Smooth muscle cell (in vitro differentiated cells): ENCODE measurements at regions not wholly inside any gene's neighbourhood (a gene's known extent, or its start where the extent isn't known, plus 50 kb on each side); places are given as distances from the start of the nearest gene placed in this dataset.

Experiments used
- DNase-seq: peaks from one replicate; lab custom pipeline; 2025; ENCODE audit not compliant: unreplicated experiment; lab: John Stamatoyannopoulos, UW
- H2AFZ ChIP-seq: fragments of 200-600 bp; sonication (generic); 2 replicates; pipeline ENCODE4 v1.6.0; 2016; ENCODE audit warnings: antibody characterized with exemption, low read depth, mild to moderate bottlenecking
- H3F3A ChIP-seq: fragments of 200-600 bp; sonication (generic); 2 replicates; pipeline ENCODE4 v1.6.0; 2017; ENCODE audit warnings: antibody characterized with exemption, low read depth
- H3K27ac ChIP-seq: fragments of 200-600 bp; sonication (generic); 2 replicates; pipeline ENCODE4 v1.5.1; 2016; ENCODE audit warnings: low read depth, mild to moderate bottlenecking
- H3K27me3 ChIP-seq: fragments of 200-600 bp; sonication (generic); 2 replicates; pipeline ENCODE4 v1.6.1; 2016; ENCODE audit warnings: low read depth, mild to moderate bottlenecking
- H3K36me3 ChIP-seq: fragments of 200-600 bp; sonication (generic); 2 replicates; pipeline ENCODE4 v1.5.1; 2016; ENCODE audit warnings: low read depth
- H3K4me1 ChIP-seq: fragments of 200-600 bp; sonication (generic); 2 replicates; pipeline ENCODE4 v1.5.1; 2016; ENCODE audit warnings: low read depth
- H3K4me2 ChIP-seq: fragments of 200-600 bp; sonication (generic); 2 replicates; pipeline ENCODE4 v1.6.0; 2016; ENCODE audit warnings: mild to moderate bottlenecking
- H3K4me3 ChIP-seq: fragments of 200-600 bp; sonication (generic); 2 replicates; pipeline ENCODE4 v1.5.1; 2016; ENCODE audit warnings: mild to moderate bottlenecking
- H3K79me2 ChIP-seq: fragments of 200-600 bp; sonication (generic); 2 replicates; pipeline ENCODE4 v1.6.0; 2016; ENCODE audit warnings: low read depth, mild to moderate bottlenecking
- H3K9ac ChIP-seq: fragments of 200-600 bp; sonication (generic); 2 replicates; pipeline ENCODE4 v1.6.0; 2016; ENCODE audit warnings: low read depth
- H3K9me3 ChIP-seq: fragments of 200-600 bp; sonication (generic); replicated peaks from 2 replicates; pipeline ENCODE4 v1.5.1; 2016; ENCODE audit warnings: low read depth
- H4K20me1 ChIP-seq: fragments of 200-600 bp; sonication (generic); 2 replicates; pipeline ENCODE4 v1.6.0; 2016; ENCODE audit warnings: low read depth
- WGBS: methylation state at CpG from one replicate; pipeline ENCODE4 v1.1.7; 2016; ENCODE audit warnings: low lambda C conversion rate; 5-methylcytosine and 5-hydroxymethylcytosine counted together
- TF ChIP-seq, protein P1 (sequence below): fragments of 200-600 bp; sonication (generic); IDR thresholded peaks from 2 replicates; pipeline ENCODE4 v1.5.1; 2017; ENCODE audit warnings: borderline replicate concordance, mild to moderate bottlenecking, antibody characterized with exemption; ENCODE audit not compliant: insufficient read depth, poor library complexity, severe bottlenecking

DNA sequence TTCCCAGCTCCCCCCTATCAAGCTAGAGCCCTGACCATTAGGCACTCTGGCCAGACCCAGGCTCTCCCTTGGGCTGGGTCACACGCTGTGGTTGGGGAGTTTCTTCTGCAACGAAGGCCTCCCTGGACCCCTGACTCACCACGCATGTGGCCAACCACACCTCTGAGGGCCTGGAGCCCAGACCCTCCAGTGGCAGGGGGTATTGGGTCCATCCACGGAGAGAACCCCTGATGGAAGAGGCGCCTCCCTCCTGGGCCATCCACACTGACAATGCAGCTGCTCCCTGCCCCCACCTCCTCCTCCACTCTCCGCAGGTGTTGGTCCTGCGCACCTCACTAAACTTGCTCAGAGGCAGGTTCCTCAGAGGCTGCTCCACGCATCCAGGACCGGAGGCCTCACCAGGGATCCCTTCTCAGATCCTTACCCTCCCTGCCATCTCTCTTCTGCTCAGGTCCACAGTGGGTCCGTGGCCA lies 125.4 kb downstream of the RNASET2 start:
- H3K27ac ChIP-seq: no peak overlapping the region
- TF ChIP-seq, protein P1, sequence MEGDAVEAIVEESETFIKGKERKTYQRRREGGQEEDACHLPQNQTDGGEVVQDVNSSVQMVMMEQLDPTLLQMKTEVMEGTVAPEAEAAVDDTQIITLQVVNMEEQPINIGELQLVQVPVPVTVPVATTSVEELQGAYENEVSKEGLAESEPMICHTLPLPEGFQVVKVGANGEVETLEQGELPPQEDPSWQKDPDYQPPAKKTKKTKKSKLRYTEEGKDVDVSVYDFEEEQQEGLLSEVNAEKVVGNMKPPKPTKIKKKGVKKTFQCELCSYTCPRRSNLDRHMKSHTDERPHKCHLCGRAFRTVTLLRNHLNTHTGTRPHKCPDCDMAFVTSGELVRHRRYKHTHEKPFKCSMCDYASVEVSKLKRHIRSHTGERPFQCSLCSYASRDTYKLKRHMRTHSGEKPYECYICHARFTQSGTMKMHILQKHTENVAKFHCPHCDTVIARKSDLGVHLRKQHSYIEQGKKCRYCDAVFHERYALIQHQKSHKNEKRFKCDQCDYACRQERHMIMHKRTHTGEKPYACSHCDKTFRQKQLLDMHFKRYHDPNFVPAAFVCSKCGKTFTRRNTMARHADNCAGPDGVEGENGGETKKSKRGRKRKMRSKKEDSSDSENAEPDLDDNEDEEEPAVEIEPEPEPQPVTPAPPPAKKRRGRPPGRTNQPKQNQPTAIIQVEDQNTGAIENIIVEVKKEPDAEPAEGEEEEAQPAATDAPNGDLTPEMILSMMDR: no peak
- WGBS: 92% methylated on average over 10 of the region's 10 CpGs
- no peaks in the 10 kb centered on the region for H4K20me1 ChIP-seq
- H3K79me2 ChIP-seq: no peaks in the 10 kb centered on the region
- no peaks in the 10 kb centered on the region for H3K36me3 ChIP-seq
- no peak for DNase-seq
- no peaks in the 10 kb centered on the region for H3K9me3 ChIP-seq
- H3K4me3 ChIP-seq: no peak overlapping the region
- no peaks in the 10 kb centered on the region for H3K4me1 ChIP-seq
- no peaks in the 10 kb centered on the region for H3F3A ChIP-seq
- H3K27me3 ChIP-seq: no peaks in the 10 kb centered on the region
- H2AFZ ChIP-seq: no peak overlapping the region
- no peak overlapping the region for H3K4me2 ChIP-seq
- no peak overlapping the region for H3K9ac ChIP-seq

GRCh38 chr6:166830185-166830890 lies 126.0 kb downstream of the RNASET2 start:
- Histone ChIP-seq H3K27ac (no peak overlapping the region), H3K9ac (no peak overlapping the region), H3K36me3 (no peaks in the 10 kb centered on the region), H3K4me2 (no peak overlapping the region), H3K4me3 (no peak overlapping the region), H4K20me1 (no peaks in the 10 kb centered on the region), H3K79me2 (no peaks in the 10 kb centered on the region), H3K9me3 (no peaks in the 10 kb centered on the region), H3K27me3 (no peaks in the 10 kb centered on the region), H3K4me1 (no peaks in the 10 kb centered on the region), H3F3A (no peaks in the 10 kb centered on the region), H2AFZ (no peak overlapping the region)
- no peak for DNase-seq
- TF ChIP-seq, protein P1: no peak
- 81% methylated on average over 8 of the region's 8 CpGs for WGBS

GRCh38 chr6:166826264-166826663 lies 130.1 kb downstream of the RNASET2 start:
- Histone ChIP-seq H3K4me2 (no peak overlapping the region), H3K9me3 (no peaks in the 10 kb centered on the region), H3K27me3 (no peaks in the 10 kb centered on the region), H3K9ac (no peak overlapping the region), H2AFZ (no peak overlapping the region), H3K27ac (no peak overlapping the region), H3K36me3 (no peaks in the 10 kb centered on the region), H4K20me1 (no peaks in the 10 kb centered on the region), H3K4me3 (no peak overlapping the region), H3K4me1 (no peaks in the 10 kb centered on the region), H3F3A (no peaks in the 10 kb centered on the region), H3K79me2 (no peaks in the 10 kb centered on the region)
- WGBS: 91% methylated on average over 6 of the region's 6 CpGs
- no peak for DNase-seq
- TF ChIP-seq, protein P1: no peak
